ENCODE measurements at regions not wholly inside any gene's neighbourhood (a gene's known extent, or its start where the extent isn't known, plus 50 kb on each side); places are given as distances from the start of the nearest gene placed in this dataset.

GRCh38 chr1:55428231-55428630, 213.1 kb upstream of the USP24 start:
- peaks cover 38% of the 10 kb centered on the region for H3K4me1 ChIP-seq (ENCODE audit: control insufficient read depth, extremely low read depth, insufficient read depth, low read length)
- H3K36me3 ChIP-seq (ENCODE audit: control insufficient read depth, insufficient read depth, low read length), result no peaks in the 10 kb centered on the region
- no peaks in the 10 kb centered on the region for H3K27me3 ChIP-seq (ENCODE audit: control insufficient read depth, insufficient read depth, low read length)
- H3K79me2 ChIP-seq (ENCODE audit: control insufficient read depth, insufficient read depth, low read length), result no peaks in the 10 kb centered on the region
- DNase-seq (ENCODE audit: low read depth in 2 of 2), result peak in 1 of 2 donors; percentile 62
- TF ChIP-seq EZH2 (IDR thresholded peaks at IDR 0.05; ENCODE audit: low read length, missing control alignments), result no peak
- TF ChIP-seq, protein P1, sequence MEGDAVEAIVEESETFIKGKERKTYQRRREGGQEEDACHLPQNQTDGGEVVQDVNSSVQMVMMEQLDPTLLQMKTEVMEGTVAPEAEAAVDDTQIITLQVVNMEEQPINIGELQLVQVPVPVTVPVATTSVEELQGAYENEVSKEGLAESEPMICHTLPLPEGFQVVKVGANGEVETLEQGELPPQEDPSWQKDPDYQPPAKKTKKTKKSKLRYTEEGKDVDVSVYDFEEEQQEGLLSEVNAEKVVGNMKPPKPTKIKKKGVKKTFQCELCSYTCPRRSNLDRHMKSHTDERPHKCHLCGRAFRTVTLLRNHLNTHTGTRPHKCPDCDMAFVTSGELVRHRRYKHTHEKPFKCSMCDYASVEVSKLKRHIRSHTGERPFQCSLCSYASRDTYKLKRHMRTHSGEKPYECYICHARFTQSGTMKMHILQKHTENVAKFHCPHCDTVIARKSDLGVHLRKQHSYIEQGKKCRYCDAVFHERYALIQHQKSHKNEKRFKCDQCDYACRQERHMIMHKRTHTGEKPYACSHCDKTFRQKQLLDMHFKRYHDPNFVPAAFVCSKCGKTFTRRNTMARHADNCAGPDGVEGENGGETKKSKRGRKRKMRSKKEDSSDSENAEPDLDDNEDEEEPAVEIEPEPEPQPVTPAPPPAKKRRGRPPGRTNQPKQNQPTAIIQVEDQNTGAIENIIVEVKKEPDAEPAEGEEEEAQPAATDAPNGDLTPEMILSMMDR (conservative IDR thresholded peaks at IDR 0.05 in 1 of 2, IDR thresholded peaks at IDR 0.05 in 1 of 2; ENCODE audit: low read depth in 1 of 2, low read length in 2 of 2), result no peak
- H4K20me1 ChIP-seq (ENCODE audit: control insufficient read depth, extremely low read depth, insufficient read depth, low read length), result no peaks in the 10 kb centered on the region
- peak overlapping the region; percentile 97 for H3K27ac ChIP-seq (ENCODE audit: insufficient read depth, low read length)
- H3K4me3 ChIP-seq (replicated peaks in 1 of 4; ENCODE audit: control extremely low read depth in 1 of 4, insufficient read depth in 1 of 4, low read depth in 3 of 4, low read length in 4 of 4), result no peak overlapping the region
- H3K9ac ChIP-seq (ENCODE audit: insufficient read depth, low read length), result peak overlapping the region; percentile 14
- no peaks in the 10 kb centered on the region for H3K9me3 ChIP-seq (ENCODE audit: control insufficient read depth, insufficient read depth, low read depth, low read length)
- no peak overlapping the region for H3K4me2 ChIP-seq (ENCODE audit: extremely low read depth, insufficient read depth, low read length)
- H2AFZ ChIP-seq (ENCODE audit: low read length), result no peak overlapping the region

- H3K36me3 ChIP-seq (ENCODE audit: control insufficient read depth, insufficient read depth, low read length), result no peaks in the 10 kb centered on the region
- H3K27me3 ChIP-seq (ENCODE audit: control insufficient read depth, insufficient read depth, low read length), result no peaks in the 10 kb centered on the region
- peak overlapping the region; percentile 26 for H2AFZ ChIP-seq (ENCODE audit: low read length)
- H3K4me1 ChIP-seq (ENCODE audit: control insufficient read depth, extremely low read depth, insufficient read depth, low read length), result peaks cover 38% of the 10 kb centered on the region
- H3K9me3 ChIP-seq (ENCODE audit: control insufficient read depth, insufficient read depth, low read depth, low read length), result no peaks in the 10 kb centered on the region
- DNase-seq (ENCODE audit: low read depth in 2 of 2), result peak in 1 of 2 donors; percentile 48
- H4K20me1 ChIP-seq (ENCODE audit: control insufficient read depth, extremely low read depth, insufficient read depth, low read length), result no peaks in the 10 kb centered on the region
- peak overlapping the region; percentile 97 for H3K27ac ChIP-seq (ENCODE audit: insufficient read depth, low read length)
- no peak overlapping the region for H3K4me2 ChIP-seq (ENCODE audit: extremely low read depth, insufficient read depth, low read length)
- H3K4me3 ChIP-seq (replicated peaks in 1 of 4; ENCODE audit: control extremely low read depth in 1 of 4, insufficient read depth in 1 of 4, low read depth in 3 of 4, low read length in 4 of 4), result no peak overlapping the region
- no peak for TF ChIP-seq EZH2 (IDR thresholded peaks at IDR 0.05; ENCODE audit: low read length, missing control alignments)
- TF ChIP-seq, protein P1 (conservative IDR thresholded peaks at IDR 0.05 in 1 of 2, IDR thresholded peaks at IDR 0.05 in 1 of 2; ENCODE audit: low read depth in 1 of 2, low read length in 2 of 2), result no peak
- H3K79me2 ChIP-seq (ENCODE audit: control insufficient read depth, insufficient read depth, low read length), result no peaks in the 10 kb centered on the region
- peak overlapping the region; percentile 20 for H3K9ac ChIP-seq (ENCODE audit: insufficient read depth, low read length)
Measured at GRCh38 chr1:55427606-55428005, 212.4 kb upstream of the USP24 start.

DNA sequence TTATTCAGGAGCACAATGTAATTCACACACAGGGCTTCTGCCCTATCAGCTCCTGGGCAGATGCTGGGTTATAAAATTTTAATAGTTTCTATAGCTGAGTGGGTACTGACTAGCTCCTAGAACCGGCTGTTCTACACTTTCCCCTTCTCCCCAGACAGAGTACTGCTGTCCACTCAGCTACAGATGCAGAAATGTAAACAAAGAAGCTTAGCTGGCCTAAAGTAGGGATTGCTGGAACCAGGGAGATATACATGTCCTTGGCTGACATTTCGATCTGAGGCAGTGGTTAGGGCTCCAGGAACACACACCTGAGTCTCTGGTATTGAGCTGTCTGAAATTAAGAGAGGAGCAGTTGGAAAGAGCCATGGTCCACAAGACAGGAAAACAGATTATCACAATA, 211.5 kb upstream of the USP24 start:
- peak overlapping the region; percentile 16 for H2AFZ ChIP-seq (ENCODE audit: low read length)
- H3K36me3 ChIP-seq (ENCODE audit: control insufficient read depth, insufficient read depth, low read length), result no peaks in the 10 kb centered on the region
- peak in 1 of 2 donors; percentile 54 for DNase-seq (ENCODE audit: low read depth in 2 of 2)

More for the DNA sequence above, 211.5 kb upstream of the USP24 start:
- Histone ChIP-seq H4K20me1 (ENCODE audit: control insufficient read depth, extremely low read depth, insufficient read depth, low read length) (no peaks in the 10 kb centered on the region), H3K4me3 (replicated peaks in 1 of 4; ENCODE audit: control extremely low read depth in 1 of 4, insufficient read depth in 1 of 4, low read depth in 3 of 4, low read length in 4 of 4) (no peak overlapping the region), H3K27ac (ENCODE audit: insufficient read depth, low read length) (peak overlapping the region; percentile 97), H3K4me2 (ENCODE audit: extremely low read depth, insufficient read depth, low read length) (peak overlapping the region; percentile 32), H3K9ac (ENCODE audit: insufficient read depth, low read length) (no peak overlapping the region), H3K27me3 (ENCODE audit: control insufficient read depth, insufficient read depth, low read length) (no peaks in the 10 kb centered on the region), H3K9me3 (ENCODE audit: control insufficient read depth, insufficient read depth, low read depth, low read length) (no peaks in the 10 kb centered on the region), H3K4me1 (ENCODE audit: control insufficient read depth, extremely low read depth, insufficient read depth, low read length) (peaks cover 38% of the 10 kb centered on the region), H3K79me2 (ENCODE audit: control insufficient read depth, insufficient read depth, low read length) (no peaks in the 10 kb centered on the region)
- no peak for TF ChIP-seq EZH2 (IDR thresholded peaks at IDR 0.05; ENCODE audit: low read length, missing control alignments)
- TF ChIP-seq, protein P1 (conservative IDR thresholded peaks at IDR 0.05 in 1 of 2, IDR thresholded peaks at IDR 0.05 in 1 of 2; ENCODE audit: low read depth in 1 of 2, low read length in 2 of 2), result no peak
